CD4-positive, alpha-beta T cell treated with Interleukin-10 for 1 hour (primary cell): ENCODE measurements at regions not wholly inside any gene's neighbourhood (a gene's known extent, or its start where the extent isn't known, plus 50 kb on each side); places are given as distances from the start of the nearest gene placed in this dataset.

Source experiments
- DNase-seq: peaks from one replicate; pipeline ENCODE4 v3.0.0-alpha.2; 2020

- no peak for DNase-seq
Observed at GRCh38 chr10:43802988-43803696, 154.5 kb upstream of the ZNF32 start.

- no peak for DNase-seq
Observed at GRCh38 chr10:43801626-43802025, 152.9 kb upstream of the ZNF32 start.

- no peak for DNase-seq
Observed at GRCh38 chr10:43801140-43801539, 152.5 kb upstream of the ZNF32 start.

GRCh38 chr10:43796781-43797180 is 148.1 kb upstream of the ZNF32 start:
- DNase-seq = no peak

GRCh38 chr10:43795639-43796038 is 147.0 kb upstream of the ZNF32 start:
- DNase-seq = no peak

GRCh38 chr10:43795093-43795492 is 146.4 kb upstream of the ZNF32 start:
- DNase-seq = no peak

GRCh38 chr10:43794181-43794815 is 145.6 kb upstream of the ZNF32 start:
- DNase-seq = no peak

GRCh38 chr10:43793704-43794103 is 145.0 kb upstream of the ZNF32 start:
- no peak for DNase-seq

- no peak for DNase-seq
Observed at GRCh38 chr10:43790147-43790546, 141.5 kb upstream of the ZNF32 start.

- no peak for DNase-seq
Observed at GRCh38 chr10:43785252-43785651, 136.6 kb upstream of the ZNF32 start.

GRCh38 chr10:43782814-43783213 is 134.1 kb upstream of the ZNF32 start:
- DNase-seq = no peak

GRCh38 chr10:43781480-43782361 is 133.0 kb upstream of the ZNF32 start:
- DNase-seq = peak; percentile 10

GRCh38 chr10:43778571-43778970 is 129.9 kb upstream of the ZNF32 start:
- DNase-seq = no peak

- DNase-seq = no peak
Observed at GRCh38 chr10:43775384-43775783, 126.7 kb upstream of the ZNF32 start.

- DNase-seq = no peak
Observed at GRCh38 chr10:43774234-43774769, 125.6 kb upstream of the ZNF32 start.

GRCh38 chr10:43773736-43774135 is 125.1 kb upstream of the ZNF32 start:
- no peak for DNase-seq

GRCh38 chr10:43772171-43772570 is 123.5 kb upstream of the ZNF32 start:
- no peak for DNase-seq

GRCh38 chr10:43771675-43772074 is 123.0 kb upstream of the ZNF32 start:
- DNase-seq = no peak

- DNase-seq = no peak
Observed at GRCh38 chr10:43765516-43765915, 116.8 kb upstream of the ZNF32 start.

- DNase-seq = no peak
Observed at GRCh38 chr10:43763846-43764245, 115.2 kb upstream of the ZNF32 start.

- DNase-seq = no peak
Observed at GRCh38 chr10:43760514-43760913, 111.8 kb upstream of the ZNF32 start.

- no peak for DNase-seq
Observed at GRCh38 chr10:43759216-43759615, 110.5 kb upstream of the ZNF32 start.

- DNase-seq = no peak
Observed at GRCh38 chr10:43756341-43756740, 107.7 kb upstream of the ZNF32 start.
